ENCODE measurements at regions not wholly inside any gene's neighbourhood (a gene's known extent, or its start where the extent isn't known, plus 50 kb on each side); places are given as distances from the start of the nearest gene placed in this dataset.

DNA sequence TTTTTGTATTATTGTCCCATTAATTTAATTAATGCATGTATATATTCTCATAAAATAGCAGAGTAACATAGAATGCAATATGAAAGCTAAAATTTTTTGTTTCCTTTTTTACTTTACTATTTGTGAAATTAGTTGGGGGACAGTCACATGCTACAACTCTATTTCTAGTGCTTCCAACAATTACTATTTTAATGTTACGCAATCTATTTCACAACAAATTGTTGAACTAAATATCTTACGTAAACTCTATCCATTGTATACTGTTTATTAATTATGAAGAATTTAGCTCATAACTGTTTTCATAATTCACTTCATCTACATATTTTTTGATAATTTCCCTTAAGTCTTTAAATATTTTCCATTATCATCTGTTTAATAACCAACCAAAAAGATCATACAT lies 1685.4 kb upstream of the CDH6 start:
- Histone ChIP-seq H3K27me3 (no peaks in the 10 kb centered on the region), H3K9me3 (no peaks in the 10 kb centered on the region), H3K36me3 (no peaks in the 10 kb centered on the region), H3K4me1 (no peaks in the 10 kb centered on the region), H3K4me3 (no peak overlapping the region), H3K27ac (no peak overlapping the region)
- DNase-seq = no peak
- TF ChIP-seq, protein P1, sequence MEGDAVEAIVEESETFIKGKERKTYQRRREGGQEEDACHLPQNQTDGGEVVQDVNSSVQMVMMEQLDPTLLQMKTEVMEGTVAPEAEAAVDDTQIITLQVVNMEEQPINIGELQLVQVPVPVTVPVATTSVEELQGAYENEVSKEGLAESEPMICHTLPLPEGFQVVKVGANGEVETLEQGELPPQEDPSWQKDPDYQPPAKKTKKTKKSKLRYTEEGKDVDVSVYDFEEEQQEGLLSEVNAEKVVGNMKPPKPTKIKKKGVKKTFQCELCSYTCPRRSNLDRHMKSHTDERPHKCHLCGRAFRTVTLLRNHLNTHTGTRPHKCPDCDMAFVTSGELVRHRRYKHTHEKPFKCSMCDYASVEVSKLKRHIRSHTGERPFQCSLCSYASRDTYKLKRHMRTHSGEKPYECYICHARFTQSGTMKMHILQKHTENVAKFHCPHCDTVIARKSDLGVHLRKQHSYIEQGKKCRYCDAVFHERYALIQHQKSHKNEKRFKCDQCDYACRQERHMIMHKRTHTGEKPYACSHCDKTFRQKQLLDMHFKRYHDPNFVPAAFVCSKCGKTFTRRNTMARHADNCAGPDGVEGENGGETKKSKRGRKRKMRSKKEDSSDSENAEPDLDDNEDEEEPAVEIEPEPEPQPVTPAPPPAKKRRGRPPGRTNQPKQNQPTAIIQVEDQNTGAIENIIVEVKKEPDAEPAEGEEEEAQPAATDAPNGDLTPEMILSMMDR (IDR thresholded peaks at IDR 0.05) = no peak
- no peak for TF ChIP-seq POLR2A (IDR thresholded peaks at IDR 0.05)

DNA sequence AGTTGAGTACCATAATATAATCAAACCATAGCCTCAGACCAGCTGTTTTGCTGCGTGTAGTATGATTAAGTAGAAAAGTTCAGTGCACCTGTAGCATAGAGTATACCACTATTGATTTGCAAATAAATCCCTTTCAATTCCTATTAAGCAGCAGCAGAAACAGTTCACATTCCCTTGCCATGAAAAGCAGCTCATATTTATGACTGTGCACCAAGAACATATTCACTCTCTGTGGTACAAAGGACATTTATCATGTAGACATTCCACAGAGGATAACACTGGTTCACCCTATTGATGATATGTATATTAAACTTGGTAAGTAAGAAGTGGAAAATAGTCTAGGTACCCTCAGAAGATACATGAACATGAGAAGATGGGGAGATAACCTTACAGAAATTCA lies 1689.1 kb upstream of the CDH6 start:
- Histone ChIP-seq H3K4me3 (no peak overlapping the region), H3K27me3 (no peaks in the 10 kb centered on the region), H3K36me3 (no peaks in the 10 kb centered on the region), H3K27ac (no peak overlapping the region), H3K9me3 (no peaks in the 10 kb centered on the region), H3K4me1 (no peaks in the 10 kb centered on the region)
- no peak for DNase-seq
- TF ChIP-seq, protein P1 (IDR thresholded peaks at IDR 0.05) = no peak
- no peak for TF ChIP-seq POLR2A (IDR thresholded peaks at IDR 0.05)

DNA sequence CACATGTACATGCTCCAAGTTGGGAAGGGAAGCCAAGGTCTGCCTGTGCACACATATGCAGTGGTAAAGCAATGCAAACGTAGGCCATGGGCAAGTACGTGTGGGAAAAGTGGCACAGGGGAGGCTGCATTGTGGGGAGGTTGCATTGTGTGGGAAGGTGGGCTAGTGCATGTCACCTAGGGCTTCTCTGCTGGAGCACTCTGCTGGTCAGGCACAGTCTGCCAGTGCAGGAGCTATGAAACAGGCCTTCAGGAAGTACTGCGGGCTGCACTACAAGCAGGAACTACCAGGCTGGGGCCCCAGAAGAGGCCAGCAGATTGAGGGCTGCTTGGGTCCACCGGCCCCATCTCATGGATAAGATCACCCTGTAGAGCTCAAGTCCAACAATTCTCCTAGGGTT lies 1694.6 kb upstream of the CDH6 start:
- TF ChIP-seq, protein P1 (IDR thresholded peaks at IDR 0.05) = no peak
- no peak for TF ChIP-seq POLR2A (IDR thresholded peaks at IDR 0.05)
- DNase-seq = no peak
- Histone ChIP-seq H3K27me3 (no peaks in the 10 kb centered on the region), H3K27ac (no peak overlapping the region), H3K36me3 (no peaks in the 10 kb centered on the region), H3K9me3 (peaks cover 0 to 10% (median 0%) of the 10 kb centered on the region in 4 donors), H3K4me3 (no peak overlapping the region), H3K4me1 (no peaks in the 10 kb centered on the region)

DNA sequence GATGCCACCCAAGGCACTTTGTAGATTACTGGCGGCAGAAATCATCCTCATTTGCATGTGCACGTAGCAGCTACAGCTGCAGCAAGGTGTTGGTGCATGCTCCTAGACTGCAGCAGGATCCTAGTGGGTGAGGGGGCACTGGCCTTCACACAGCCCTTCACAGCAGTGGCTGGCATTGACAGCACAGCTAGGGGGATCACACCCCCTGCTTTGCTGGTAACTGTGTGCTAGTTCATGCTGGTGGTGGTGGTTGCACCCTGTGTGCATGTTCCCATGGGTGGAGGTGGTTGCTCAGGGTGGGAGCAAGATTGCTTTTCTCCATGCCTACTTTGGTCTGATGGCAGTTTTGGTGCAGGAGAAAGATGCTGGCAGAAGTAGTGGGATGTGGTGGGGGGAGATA lies 1695.1 kb upstream of the CDH6 start:
- no peak for DNase-seq
- TF ChIP-seq, protein P1 (IDR thresholded peaks at IDR 0.05) = no peak
- TF ChIP-seq POLR2A (IDR thresholded peaks at IDR 0.05) = no peak
- Histone ChIP-seq H3K27ac (no peak overlapping the region), H3K36me3 (no peaks in the 10 kb centered on the region), H3K4me3 (no peak overlapping the region), H3K4me1 (no peaks in the 10 kb centered on the region), H3K9me3 (peaks cover 0 to 13% (median 0%) of the 10 kb centered on the region in 4 donors), H3K27me3 (no peaks in the 10 kb centered on the region)

DNA sequence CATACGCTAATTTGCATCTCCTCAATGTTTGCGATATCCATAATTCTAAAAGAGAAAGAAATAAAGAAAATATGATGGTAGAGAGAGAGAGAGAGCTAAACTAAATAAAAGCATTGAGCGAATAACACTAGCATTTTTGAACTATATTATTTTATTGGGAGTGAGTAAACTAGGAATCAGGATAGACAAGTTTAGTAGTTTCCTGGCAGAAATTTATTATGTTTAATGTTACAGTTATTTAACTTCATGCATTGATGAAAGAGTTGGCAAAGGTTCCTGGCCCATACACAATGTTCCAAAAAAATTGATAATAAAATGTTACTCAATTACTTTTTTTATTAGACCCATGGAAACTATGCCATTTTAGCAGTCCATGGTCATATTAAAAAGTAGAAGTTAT lies 1708.2 kb upstream of the CDH6 start:
- Histone ChIP-seq H3K36me3 (no peaks in the 10 kb centered on the region), H3K27me3 (no peaks in the 10 kb centered on the region), H3K4me1 (no peaks in the 10 kb centered on the region), H3K27ac (no peak overlapping the region), H3K9me3 (no peaks in the 10 kb centered on the region), H3K4me3 (no peak overlapping the region)
- TF ChIP-seq, protein P1 (IDR thresholded peaks at IDR 0.05) = no peak
- no peak for TF ChIP-seq POLR2A (IDR thresholded peaks at IDR 0.05)
- no peak for DNase-seq

DNA sequence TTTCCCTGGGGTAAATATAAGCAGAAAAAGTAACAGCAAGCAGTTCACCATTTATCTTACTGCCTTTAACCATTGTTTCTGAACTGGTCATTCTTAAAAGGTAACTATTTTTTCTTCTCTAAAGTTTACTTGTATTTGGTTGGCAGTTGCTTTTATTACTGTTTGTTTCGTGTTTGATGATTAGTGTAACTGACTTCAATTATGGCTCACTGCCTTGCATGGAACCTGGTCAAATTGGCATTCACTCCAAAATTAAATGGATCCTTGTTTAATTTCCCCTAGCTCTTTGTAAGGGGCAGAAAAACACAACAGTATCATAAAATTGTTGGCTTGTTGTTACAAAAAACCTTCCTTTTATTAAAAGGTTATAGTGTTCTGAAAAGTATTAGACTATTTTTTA lies 1723.9 kb upstream of the CDH6 start:
- H3K36me3 ChIP-seq = no peaks in the 10 kb centered on the region
- DNase-seq = no peak
- no peaks in the 10 kb centered on the region for H3K4me1 ChIP-seq
- no peak overlapping the region for H3K4me3 ChIP-seq
- TF ChIP-seq, protein P1 (IDR thresholded peaks at IDR 0.05) = no peak
- no peak for TF ChIP-seq POLR2A (IDR thresholded peaks at IDR 0.05)
- no peaks in the 10 kb centered on the region for H3K27me3 ChIP-seq
- H3K27ac ChIP-seq = no peak overlapping the region
- no peaks in the 10 kb centered on the region for H3K9me3 ChIP-seq

Measured in Peyer's patch (tissue), 4 donors.